Neural cell (in vitro differentiated cells): ENCODE measurements at regions not wholly inside any gene's neighbourhood (a gene's known extent, or its start where the extent isn't known, plus 50 kb on each side); places are given as distances from the start of the nearest gene placed in this dataset.

Source experiments
- H2AFZ ChIP-seq: fragments of 200-600, 300-800 bp; sonication (generic), shearing (Covaris generic); 2 replicates; pipeline ENCODE4 v1.6.0; 2014; ENCODE audit warnings: low read depth, mild to moderate bottlenecking, antibody characterized with exemption, low read length, moderate library complexity
- H3F3A ChIP-seq: fragments of 200-600 bp; shearing (Covaris generic); 2 replicates; pipeline ENCODE4 v1.6.1; 2016; ENCODE audit warnings: mild to moderate bottlenecking, moderate library complexity, mixed read lengths, antibody characterized with exemption, low read length; ENCODE audit not compliant: insufficient read depth, poor library complexity, severe bottlenecking
- H3K27ac ChIP-seq: fragments of 200-600, 300-800 bp; sonication (generic), shearing (Covaris generic); 2 replicates; pipeline ENCODE4 v1.5.1; 2014; ENCODE audit warnings: mild to moderate bottlenecking, low read length, moderate library complexity
- H3K27me3 ChIP-seq: fragments of 300-800, 200-600 bp; sonication (generic), shearing (Covaris generic); 2 replicates; pipeline ENCODE4 v1.6.0; 2014; ENCODE audit warnings: mild to moderate bottlenecking, low read depth, low read length, moderate library complexity; ENCODE audit not compliant: insufficient read depth
- H3K36me3 ChIP-seq: fragments of 300-800, 200-600 bp; sonication (generic), shearing (Covaris generic); 2 replicates; pipeline ENCODE4 v1.5.1; 2014; ENCODE audit warnings: mild to moderate bottlenecking, antibody characterized with exemption, low read length, moderate library complexity; ENCODE audit not compliant: insufficient read depth
- H3K4me2 ChIP-seq: fragments of 300-800, 200-600 bp; sonication (generic), shearing (Covaris generic); 2 replicates; pipeline ENCODE4 v1.6.0; 2014; ENCODE audit warnings: mild to moderate bottlenecking, low read length
- H3K4me3 ChIP-seq: fragments of 300-800, 200-600 bp; sonication (generic), shearing (Covaris generic); 2 replicates; pipeline ENCODE4 v1.5.1; 2014; ENCODE audit warnings: mild to moderate bottlenecking, low read length, moderate library complexity
- H3K79me2 ChIP-seq: fragments of 200-600 bp; shearing (Covaris generic); replicated peaks from 2 replicates; pipeline ENCODE4 v1.6.0; 2014; ENCODE audit warnings: mild to moderate bottlenecking, low read length, moderate library complexity; ENCODE audit not compliant: insufficient read depth
- H3K9ac ChIP-seq: fragments of 300-800, 200-600 bp; sonication (generic), shearing (Covaris generic); 2 replicates; pipeline ENCODE4 v1.6.1; 2016; ENCODE audit warnings: mild to moderate bottlenecking, low read length, mixed read lengths
- H3K9me2 ChIP-seq: fragments of 200-600 bp; shearing (Covaris generic); 2 replicates; pipeline ENCODE4 v1.6.1; 2016; ENCODE audit warnings: mild to moderate bottlenecking, low read length, mixed read lengths; ENCODE audit not compliant: insufficient read depth
- H3K9me3 ChIP-seq: fragments of 200-600, 300-800 bp; sonication (generic), shearing (Covaris generic); 2 replicates; pipeline ENCODE4 v1.6.1; 2016; ENCODE audit warnings: mild to moderate bottlenecking, mixed run types, low read length, moderate library complexity, mixed read lengths
- H4K20me1 ChIP-seq: fragments of 200-600 bp; shearing (Covaris generic); 2 replicates; pipeline ENCODE4 v1.6.1; 2016; ENCODE audit warnings: mild to moderate bottlenecking, mixed run types; ENCODE audit not compliant: insufficient read depth
- EP300 ChIP-seq: fragments of 450-650 bp; conservative IDR thresholded peaks from 2 replicates; pipeline ENCODE4 v1.6.1; 2014; ENCODE audit warnings: antibody characterized with exemption, mild to moderate bottlenecking, moderate library complexity; ENCODE audit not compliant: poor library complexity, severe bottlenecking
- EZH2 ChIP-seq: fragments of 200-600, 300-800 bp; shearing (Covaris generic), sonication (generic); IDR thresholded peaks from 2 replicates; pipeline ENCODE4 v1.6.1; 2014; ENCODE audit warnings: antibody characterized with exemption, low read length, borderline replicate concordance, mild to moderate bottlenecking; ENCODE audit not compliant: insufficient read depth, poor library complexity, severe bottlenecking
- MXI1 ChIP-seq: fragments of 450-650 bp; conservative IDR thresholded peaks from 2 replicates; pipeline ENCODE4 v1.6.1; 2014; ENCODE audit warnings: antibody characterized with exemption, mild to moderate bottlenecking; ENCODE audit not compliant: poor library complexity, severe bottlenecking
- POLR2AphosphoS5 ChIP-seq: IDR thresholded peaks from 2 replicates; pipeline ENCODE4 v1.6.1; 2012
- RAD21 ChIP-seq: fragments of 450-650 bp; conservative IDR thresholded peaks from 2 replicates; pipeline ENCODE4 v1.6.1; 2014; ENCODE audit warnings: antibody characterized with exemption, mild to moderate bottlenecking, moderate library complexity
- SMC3 ChIP-seq: fragments of 450-650 bp; conservative IDR thresholded peaks from 2 replicates; pipeline ENCODE4 v1.6.1; 2014; ENCODE audit warnings: antibody characterized with exemption, mild to moderate bottlenecking, moderate library complexity; ENCODE audit not compliant: poor library complexity
- TAF1 ChIP-seq: IDR thresholded peaks from 2 replicates; pipeline ENCODE4 v1.6.1; 2012; ENCODE audit warnings: low read depth
- TF ChIP-seq, protein P1 (sequence below): fragments of 450-650 bp; IDR thresholded peaks from 2 replicates; pipeline ENCODE4 v1.5.1; 2014; ENCODE audit warnings: antibody characterized with exemption, mild to moderate bottlenecking, moderate library complexity; ENCODE audit not compliant: poor library complexity, severe bottlenecking
- TF ChIP-seq, protein P2 (sequence below): IDR thresholded peaks from 2 replicates; pipeline ENCODE4 v1.6.1; 2012; ENCODE audit warnings: borderline replicate concordance

DNA sequence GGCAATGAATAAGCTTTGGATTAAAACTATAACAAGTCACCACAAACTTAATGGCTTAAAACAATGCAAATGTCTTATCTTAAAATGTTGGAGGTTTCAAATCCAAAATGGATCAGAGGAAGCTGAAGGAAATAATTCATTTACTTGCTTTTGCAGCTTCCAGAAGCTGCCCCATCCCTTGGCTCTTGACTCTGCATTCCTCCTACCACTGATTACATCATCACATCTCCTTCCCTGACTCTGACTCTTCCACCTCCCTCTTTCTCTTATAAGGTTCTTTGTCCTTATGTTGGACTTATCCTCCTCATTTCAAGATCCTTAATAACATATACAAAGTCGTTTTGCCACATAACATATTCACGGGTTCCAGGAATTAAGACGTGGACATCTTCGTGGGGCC lies 982.8 kb upstream of the ROBO1 start:
- Histone ChIP-seq H4K20me1 (no peaks in the 10 kb centered on the region), H3K27me3 (no peaks in the 10 kb centered on the region), H3K9me3 (no peaks in the 10 kb centered on the region), H3K9me2 (no peaks in the 10 kb centered on the region), H3K9ac (no peak overlapping the region), H3K4me3 (no peak overlapping the region), H3K79me2 (no peaks in the 10 kb centered on the region), H3K27ac (no peak overlapping the region), H3K36me3 (no peaks in the 10 kb centered on the region), H3K4me2 (no peak overlapping the region), H2AFZ (no peak overlapping the region), H3F3A (peaks cover 5% of the 10 kb centered on the region)
- TF ChIP-seq TAF1 (no peak), EP300 (no peak), MXI1 (no peak), SMC3 (no peak), POLR2AphosphoS5 (no peak), EZH2 (no peak), RAD21 (no peak)
- TF ChIP-seq, protein P1, sequence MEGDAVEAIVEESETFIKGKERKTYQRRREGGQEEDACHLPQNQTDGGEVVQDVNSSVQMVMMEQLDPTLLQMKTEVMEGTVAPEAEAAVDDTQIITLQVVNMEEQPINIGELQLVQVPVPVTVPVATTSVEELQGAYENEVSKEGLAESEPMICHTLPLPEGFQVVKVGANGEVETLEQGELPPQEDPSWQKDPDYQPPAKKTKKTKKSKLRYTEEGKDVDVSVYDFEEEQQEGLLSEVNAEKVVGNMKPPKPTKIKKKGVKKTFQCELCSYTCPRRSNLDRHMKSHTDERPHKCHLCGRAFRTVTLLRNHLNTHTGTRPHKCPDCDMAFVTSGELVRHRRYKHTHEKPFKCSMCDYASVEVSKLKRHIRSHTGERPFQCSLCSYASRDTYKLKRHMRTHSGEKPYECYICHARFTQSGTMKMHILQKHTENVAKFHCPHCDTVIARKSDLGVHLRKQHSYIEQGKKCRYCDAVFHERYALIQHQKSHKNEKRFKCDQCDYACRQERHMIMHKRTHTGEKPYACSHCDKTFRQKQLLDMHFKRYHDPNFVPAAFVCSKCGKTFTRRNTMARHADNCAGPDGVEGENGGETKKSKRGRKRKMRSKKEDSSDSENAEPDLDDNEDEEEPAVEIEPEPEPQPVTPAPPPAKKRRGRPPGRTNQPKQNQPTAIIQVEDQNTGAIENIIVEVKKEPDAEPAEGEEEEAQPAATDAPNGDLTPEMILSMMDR, result no peak
- TF ChIP-seq, protein P2, sequence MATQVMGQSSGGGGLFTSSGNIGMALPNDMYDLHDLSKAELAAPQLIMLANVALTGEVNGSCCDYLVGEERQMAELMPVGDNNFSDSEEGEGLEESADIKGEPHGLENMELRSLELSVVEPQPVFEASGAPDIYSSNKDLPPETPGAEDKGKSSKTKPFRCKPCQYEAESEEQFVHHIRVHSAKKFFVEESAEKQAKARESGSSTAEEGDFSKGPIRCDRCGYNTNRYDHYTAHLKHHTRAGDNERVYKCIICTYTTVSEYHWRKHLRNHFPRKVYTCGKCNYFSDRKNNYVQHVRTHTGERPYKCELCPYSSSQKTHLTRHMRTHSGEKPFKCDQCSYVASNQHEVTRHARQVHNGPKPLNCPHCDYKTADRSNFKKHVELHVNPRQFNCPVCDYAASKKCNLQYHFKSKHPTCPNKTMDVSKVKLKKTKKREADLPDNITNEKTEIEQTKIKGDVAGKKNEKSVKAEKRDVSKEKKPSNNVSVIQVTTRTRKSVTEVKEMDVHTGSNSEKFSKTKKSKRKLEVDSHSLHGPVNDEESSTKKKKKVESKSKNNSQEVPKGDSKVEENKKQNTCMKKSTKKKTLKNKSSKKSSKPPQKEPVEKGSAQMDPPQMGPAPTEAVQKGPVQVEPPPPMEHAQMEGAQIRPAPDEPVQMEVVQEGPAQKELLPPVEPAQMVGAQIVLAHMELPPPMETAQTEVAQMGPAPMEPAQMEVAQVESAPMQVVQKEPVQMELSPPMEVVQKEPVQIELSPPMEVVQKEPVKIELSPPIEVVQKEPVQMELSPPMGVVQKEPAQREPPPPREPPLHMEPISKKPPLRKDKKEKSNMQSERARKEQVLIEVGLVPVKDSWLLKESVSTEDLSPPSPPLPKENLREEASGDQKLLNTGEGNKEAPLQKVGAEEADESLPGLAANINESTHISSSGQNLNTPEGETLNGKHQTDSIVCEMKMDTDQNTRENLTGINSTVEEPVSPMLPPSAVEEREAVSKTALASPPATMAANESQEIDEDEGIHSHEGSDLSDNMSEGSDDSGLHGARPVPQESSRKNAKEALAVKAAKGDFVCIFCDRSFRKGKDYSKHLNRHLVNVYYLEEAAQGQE, result no peak

DNA sequence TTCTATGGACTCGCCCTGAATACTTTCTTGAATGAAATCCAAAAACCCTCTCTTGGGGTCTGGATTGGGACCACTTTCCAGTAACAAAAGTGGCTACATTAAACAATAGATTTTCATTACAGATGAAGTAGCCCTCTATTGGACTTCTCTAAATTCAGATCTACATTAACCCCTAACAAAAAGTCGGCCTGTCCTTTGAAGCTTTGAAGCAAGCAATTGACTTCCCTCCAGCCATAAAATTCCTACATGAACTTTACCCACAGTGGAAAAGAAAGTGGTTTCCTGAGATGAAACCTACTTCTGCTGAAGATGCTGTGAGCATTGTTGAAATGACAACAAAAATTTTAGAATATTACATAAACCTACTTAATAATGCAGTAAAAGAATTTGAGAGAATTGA lies 967.1 kb upstream of the ROBO1 start:
- H3K4me3 ChIP-seq, result no peak overlapping the region

More for the DNA sequence above, 967.1 kb upstream of the ROBO1 start:
- no peak overlapping the region for H3K4me2 ChIP-seq
- H3K79me2 ChIP-seq, result no peaks in the 10 kb centered on the region
- no peak overlapping the region for H3K27ac ChIP-seq
- TF ChIP-seq EP300 (no peak), TAF1 (no peak), POLR2AphosphoS5 (no peak), EZH2 (no peak), RAD21 (no peak), SMC3 (no peak)
- H3K9me3 ChIP-seq, result no peaks in the 10 kb centered on the region
- no peaks in the 10 kb centered on the region for H3K27me3 ChIP-seq
- H2AFZ ChIP-seq, result no peak overlapping the region
- no peaks in the 10 kb centered on the region for H3F3A ChIP-seq
- no peak overlapping the region for H3K9ac ChIP-seq
- no peaks in the 10 kb centered on the region for H4K20me1 ChIP-seq
- H3K9me2 ChIP-seq, result no peaks in the 10 kb centered on the region
- no peaks in the 10 kb centered on the region for H3K36me3 ChIP-seq
